Spleen (tissue), 11 donors: ENCODE measurements at regions not wholly inside any gene's neighbourhood (a gene's known extent, or its start where the extent isn't known, plus 50 kb on each side); places are given as distances from the start of the nearest gene placed in this dataset.

ENCODE experiments used
- DNase-seq: peaks from one replicate; pipeline ENCODE4 v3.0.0-alpha.2; 2020
- H3K27ac ChIP-seq, 8 donors: fragments of 200-600 bp; sonication (generic) in 7 of 8; 1 replicate in 4 of 8; 2 replicates in 4 of 8; pipeline versions ENCODE4 v1.5.0 to v1.8.0; 2016 to 2021; ENCODE audit warnings: inconsistent platforms in 4 of 8, mild to moderate bottlenecking in 4 of 8, moderate library complexity in 1 of 8
- H3K27me3 ChIP-seq, 7 donors: fragments of 200-600 bp; sonication (generic) in 6 of 7; replicated peaks in 1 of 7; 1 replicate in 4 of 7; 2 replicates in 3 of 7; pipeline versions ENCODE4 v1.5.0 to v1.8.0; 2016 to 2021; ENCODE audit warnings: inconsistent platforms in 3 of 7, mild to moderate bottlenecking in 1 of 7
- H3K36me3 ChIP-seq, 6 donors: fragments of 200-600 bp; sonication (generic) in 5 of 6; 1 replicate in 4 of 6; 2 replicates in 2 of 6; pipeline versions ENCODE4 v1.5.0 to v1.8.0; 2016 to 2021; ENCODE audit warnings: inconsistent platforms in 2 of 6
- H3K4me1 ChIP-seq, 6 donors: fragments of 200-600 bp; sonication (generic) in 5 of 6; 1 replicate in 3 of 6; 2 replicates in 3 of 6; pipeline versions ENCODE4 v1.5.0 to v1.8.0; 2016 to 2021; ENCODE audit warnings: inconsistent platforms in 3 of 6
- H3K4me3 ChIP-seq, 8 donors: fragments of 200-600 bp; sonication (generic) in 7 of 8; 1 replicate in 4 of 8; 2 replicates in 4 of 8; pipeline versions ENCODE4 v1.5.0 to v1.8.0; 2016 to 2021; ENCODE audit warnings: inconsistent platforms in 4 of 8, mild to moderate bottlenecking in 4 of 8, moderate library complexity in 2 of 8
- H3K9me3 ChIP-seq, 8 donors: fragments of 200-600 bp; sonication (generic) in 7 of 8; 1 replicate in 4 of 8; 2 replicates in 4 of 8; pipeline versions ENCODE4 v1.5.0 to v1.8.0; 2016 to 2021; ENCODE audit warnings: inconsistent platforms in 4 of 8
- CTCF ChIP-seq, 11 experiments: fragments of 200-600 bp in 7 of 11; fragments of 450-650 bp in 4 of 11; sonication (generic) in 4 of 11; IDR thresholded peaks in 8 of 11; conservative IDR thresholded peaks in 3 of 11; 1 replicate in 7 of 11; 2 replicates in 4 of 11; pipeline versions ENCODE4 v1.4.0 to v1.8.0; 2016 to 2021; ENCODE audit warnings: antibody characterized with exemption in 11 of 11, inconsistent platforms in 4 of 11, mild to moderate bottlenecking in 1 of 11
- POLR2A ChIP-seq, 3 donors: fragments of 450-650 bp; IDR thresholded peaks; one replicate each; pipeline ENCODE4 v1.5.1; 2017; ENCODE audit warnings: antibody characterized with exemption in 3 of 3, mild to moderate bottlenecking in 1 of 3
- POLR2AphosphoS5 ChIP-seq, 3 donors: sonication (generic); formaldehyde crosslinking; IDR thresholded peaks; one replicate each; pipeline ENCODE4 v1.5.1; 2017; ENCODE audit warnings: antibody characterized with exemption in 3 of 3
- WGBS, 5 donors: extraction: QIAGEN DNeasy Blood & Tissue Kit in 3 of 5; methylation state at CpG; one replicate each; pipeline versions ENCODE4 v1.1.5 to v1.1.7; 2013 to 2018; 5-methylcytosine and 5-hydroxymethylcytosine counted together
- intact Hi-C: fragments of 100-400 bp; cut with DNase I; formaldehyde crosslinking; loops from one replicate; pipeline ENCODE4 v1.15.0; 2023; ENCODE audit warnings: low total_unique reads
- donor health status: healthy with polysubstance abuse.
- donor health status: DM: no; HTN: no; CAD: no; lungs with moderate emphysema.
- donor health status: DM: no; HTN: no; CAD: no.
- donor health status: Bipolar disorder and iron deficiency.
- donor health status: healthy.
- donor health status: DM: no; HTN: no; CAD: no.
- donor health status: DM: yes; HTN: yes; CAD: no.

- Histone ChIP-seq H3K4me3 (no peak overlapping the region), H3K4me1 (no peaks in the 10 kb centered on the region), H3K27me3 (peaks cover 0 to 24% (median 0%) of the 10 kb centered on the region in 7 donors), H3K9me3 (no peaks in the 10 kb centered on the region), H3K36me3 (no peaks in the 10 kb centered on the region), H3K27ac (no peak overlapping the region)
- intact Hi-C loops = no loop called here
- no peak for DNase-seq
- WGBS, 5 donors = 90 to 98% (median 95%) methylated on average over 14 of the region's 14 CpGs
- TF ChIP-seq POLR2AphosphoS5 (IDR thresholded peaks at IDR 0.05) (no peak), CTCF (IDR thresholded peaks at IDR 0.05 in 8 of 11, conservative IDR thresholded peaks at IDR 0.05 in 3 of 11) (no peak), POLR2A (IDR thresholded peaks at IDR 0.05) (no peak)
Observed at GRCh38 chr15:70358871-70359647, 261.3 kb upstream of the TLE3 start.

GRCh38 chr15:70358011-70358819 is 260.5 kb upstream of the TLE3 start:
- H3K4me1 ChIP-seq = no peaks in the 10 kb centered on the region
- no peak overlapping the region for H3K27ac ChIP-seq
- 91 to 95% (median 93%) methylated on average over 11 of the region's 11 CpGs for WGBS, 5 donors
- no peak overlapping the region for H3K4me3 ChIP-seq
- H3K9me3 ChIP-seq = no peaks in the 10 kb centered on the region
- H3K27me3 ChIP-seq = peaks cover 0 to 24% (median 0%) of the 10 kb centered on the region in 7 donors
- no peak for TF ChIP-seq CTCF (IDR thresholded peaks at IDR 0.05 in 8 of 11, conservative IDR thresholded peaks at IDR 0.05 in 3 of 11)
- TF ChIP-seq POLR2A (IDR thresholded peaks at IDR 0.05) = no peak
- TF ChIP-seq POLR2AphosphoS5 (IDR thresholded peaks at IDR 0.05) = no peak
- intact Hi-C loops = no loop called here
- no peak for DNase-seq
- H3K36me3 ChIP-seq = no peaks in the 10 kb centered on the region

GRCh38 chr15:70357453-70357852 is 259.7 kb upstream of the TLE3 start:
- no peaks in the 10 kb centered on the region for H3K9me3 ChIP-seq
- H3K4me1 ChIP-seq = no peaks in the 10 kb centered on the region
- no peak for TF ChIP-seq POLR2AphosphoS5 (IDR thresholded peaks at IDR 0.05)
- TF ChIP-seq CTCF (IDR thresholded peaks at IDR 0.05 in 8 of 11, conservative IDR thresholded peaks at IDR 0.05 in 3 of 11) = no peak
- TF ChIP-seq POLR2A (IDR thresholded peaks at IDR 0.05) = no peak
- H3K4me3 ChIP-seq = no peak overlapping the region
- intact Hi-C loops = no loop called here
- no peak overlapping the region for H3K27ac ChIP-seq
- DNase-seq = no peak
- WGBS, 5 donors = 90 to 95% (median 91%) methylated on average over 8 of the region's 8 CpGs
- H3K36me3 ChIP-seq = no peaks in the 10 kb centered on the region
- peaks cover 0 to 19% (median 0%) of the 10 kb centered on the region in 7 donors for H3K27me3 ChIP-seq

- DNase-seq = no peak
Observed at GRCh38 chr15:70356919-70357318, 259.2 kb upstream of the TLE3 start.

More at GRCh38 chr15:70356919-70357318, 259.2 kb upstream of the TLE3 start:
- TF ChIP-seq CTCF (IDR thresholded peaks at IDR 0.05 in 8 of 11, conservative IDR thresholded peaks at IDR 0.05 in 3 of 11) (no peak), POLR2A (IDR thresholded peaks at IDR 0.05) (no peak), POLR2AphosphoS5 (IDR thresholded peaks at IDR 0.05) (no peak)
- Histone ChIP-seq H3K9me3 (no peaks in the 10 kb centered on the region), H3K27ac (no peak overlapping the region), H3K4me3 (no peak overlapping the region), H3K4me1 (no peaks in the 10 kb centered on the region), H3K36me3 (no peaks in the 10 kb centered on the region), H3K27me3 (peaks cover 0 to 18% (median 0%) of the 10 kb centered on the region in 7 donors)
- intact Hi-C loops = no loop called here
- 90 to 96% (median 94%) methylated on average over 7 of the region's 7 CpGs for WGBS, 5 donors
